SK-N-SH (cell line): ENCODE measurements at regions not wholly inside any gene's neighbourhood (a gene's known extent, or its start where the extent isn't known, plus 50 kb on each side); places are given as distances from the start of the nearest gene placed in this dataset.
"Not testable (repeated sequence)": the region's sequence is repeated elsewhere in the genome, so short reads cannot be mapped to it uniquely, and the experiment has no call there.

ENCODE experiments used
- CTCF ChIA-PET: fragments of 300-600, 350-600 bp; formaldehyde crosslinking; extraction: SDS; loops from one replicate; lab custom pipeline; 2021; lab: Yijun Ruan, JAX
- POLR2A ChIA-PET: fragments of 350-600 bp; sonication (Branson Sonifier 250); formaldehyde crosslinking; extraction: SDS; loops from one replicate; lab custom pipeline; 2020; ENCODE audit warnings: antibody characterized with exemption, inconsistent platforms; lab: Yijun Ruan, JAX
- DNase-seq: peaks from one replicate; pipeline ENCODE4 v3.0.0; 2012
- H2AFZ ChIP-seq: fragments of 200-600 bp; sonication (generic); 2 replicates; pipeline ENCODE4 v1.8.1; 2016; ENCODE audit warnings: antibody characterized with exemption, mild to moderate bottlenecking, low read depth
- H3F3A ChIP-seq: fragments of 200-600 bp; sonication (generic); replicated peaks from 2 replicates; pipeline ENCODE3; 2016; ENCODE audit warnings: antibody characterized with exemption, mild to moderate bottlenecking; ENCODE audit not compliant: insufficient read depth
- H3K27ac ChIP-seq, 2 experiments: fragments of 200-500 bp in 1 of 2; fragments of 200-600 bp in 1 of 2; sonication (Bioruptor generic) in 1 of 2; sonication (generic), shearing (Covaris generic) in 1 of 2; 2 replicates each; pipeline versions ENCODE4 v1.5.1 to v1.6.1; 2014 to 2016; ENCODE audit warnings: low read depth in 2 of 2, inconsistent platforms in 1 of 2, low read length in 1 of 2, mild to moderate bottlenecking in 1 of 2, mixed read lengths in 1 of 2
- H3K27me3 ChIP-seq: fragments of 200-600 bp; sonication (generic), shearing (Covaris generic); 2 replicates; pipeline ENCODE4 v1.6.1; 2016; ENCODE audit warnings: mixed run types; ENCODE audit not compliant: insufficient read depth
- H3K36me3 ChIP-seq, 2 experiments: fragments of 200-500 bp in 1 of 2; fragments of 200-600 bp in 1 of 2; sonication (Bioruptor generic) in 1 of 2; sonication (generic) in 1 of 2; replicated peaks in 1 of 2; 2 replicates each; pipeline versions ENCODE3 to v1.5.1; 2014 to 2016; ENCODE audit warnings: low read length in 1 of 2, mild to moderate bottlenecking in 1 of 2; ENCODE audit not compliant: insufficient read depth in 2 of 2, control insufficient read depth in 1 of 2
- H3K4me1 ChIP-seq, 2 experiments: fragments of 200-500 bp in 1 of 2; fragments of 200-600 bp in 1 of 2; sonication (Bioruptor generic) in 1 of 2; sonication (generic), shearing (Covaris generic) in 1 of 2; 2 replicates each; pipeline versions ENCODE4 v1.5.1 to v1.6.1; 2014 to 2016; ENCODE audit warnings: low read depth in 1 of 2, low read length in 1 of 2, mixed run types in 1 of 2; ENCODE audit not compliant: insufficient read depth in 2 of 2, control insufficient read depth in 1 of 2
- H3K4me2 ChIP-seq: fragments of 200-600 bp; sonication (generic), shearing (Covaris generic); 2 replicates; pipeline ENCODE4 v1.6.1; 2017; ENCODE audit warnings: mixed run types
- H3K4me3 ChIP-seq, 2 experiments: fragments of 200-500 bp in 1 of 2; fragments of 200-600 bp in 1 of 2; sonication (Bioruptor generic) in 1 of 2; sonication (generic), shearing (Covaris generic) in 1 of 2; 2 replicates each; pipeline versions ENCODE4 v1.5.1 to v1.8.1; 2014 to 2016; ENCODE audit warnings: low read depth in 2 of 2, inconsistent platforms in 1 of 2, low read length in 1 of 2, mild to moderate bottlenecking in 1 of 2, mixed read lengths in 1 of 2, moderate library complexity in 1 of 2
- H3K79me2 ChIP-seq: fragments of 200-600 bp; sonication (generic); 2 replicates; pipeline ENCODE4 v1.8.1; 2017; ENCODE audit warnings: mild to moderate bottlenecking; ENCODE audit not compliant: insufficient read depth
- H3K9ac ChIP-seq: fragments of 200-600 bp; sonication (generic); 2 replicates; pipeline ENCODE4 v1.6.1; 2017; ENCODE audit warnings: mixed run types
- H3K9me2 ChIP-seq: fragments of 200-600 bp; sonication (generic); 2 replicates; pipeline ENCODE4 v1.6.1; 2017; ENCODE audit warnings: mixed run types
- H3K9me3 ChIP-seq: fragments of 200-600 bp; sonication (generic); 2 replicates; pipeline ENCODE4 v1.6.1; 2017; ENCODE audit warnings: mixed run types, mild to moderate bottlenecking, moderate library complexity
- H4K20me1 ChIP-seq: fragments of 200-600 bp; sonication (generic); 2 replicates; pipeline ENCODE4 v1.6.1; 2017; ENCODE audit warnings: mild to moderate bottlenecking, mixed run types; ENCODE audit not compliant: insufficient read depth
- CTCF ChIP-seq: fragments of 200-600 bp; sonication (generic); IDR thresholded peaks from 2 replicates; pipeline ENCODE4 v1.6.1; 2017; ENCODE audit warnings: antibody characterized with exemption, mild to moderate bottlenecking, moderate library complexity
- ELF1 ChIP-seq: IDR thresholded peaks from 2 replicates; pipeline ENCODE4 v1.4.0; 2012
- EZH2phosphoT487 ChIP-seq: fragments of 200-600 bp; sonication (generic); IDR thresholded peaks from 2 replicates; pipeline ENCODE4 v1.6.1; 2017; ENCODE audit warnings: low read depth, mixed run types, mild to moderate bottlenecking, antibody characterized with exemption, moderate library complexity, borderline replicate concordance
- FOSL2 ChIP-seq: IDR thresholded peaks from 2 replicates; pipeline ENCODE4 v1.4.0; 2012; ENCODE audit warnings: low read depth, mild to moderate bottlenecking, moderate library complexity, borderline replicate concordance
- FOXJ3 ChIP-seq: sonication (generic); formaldehyde crosslinking; IDR thresholded peaks from 2 replicates; pipeline ENCODE4 v1.5.1; 2020; ENCODE audit warnings: mild to moderate bottlenecking, missing genetic modification reagents
- IRF3 ChIP-seq: fragments of 150-350 bp; IDR thresholded peaks from 2 replicates; pipeline ENCODE4 v1.6.1; 2016; ENCODE audit warnings: mild to moderate bottlenecking, low read depth, low read length
- MAX ChIP-seq: IDR thresholded peaks from 2 replicates; pipeline ENCODE4 v1.4.0; 2012; ENCODE audit warnings: low read depth
- NFIC ChIP-seq: IDR thresholded peaks from 2 replicates; pipeline ENCODE4 v1.4.0; 2012; ENCODE audit warnings: borderline replicate concordance
- NRF1 ChIP-seq: IDR thresholded peaks from 2 replicates; pipeline ENCODE4 v1.6.1; 2012; ENCODE audit warnings: low read depth, mild to moderate bottlenecking, low read length
- POLR2AphosphoS5 ChIP-seq: IDR thresholded peaks from 2 replicates; pipeline ENCODE4 v1.6.1; 2012; ENCODE audit warnings: low read depth, low read length
- RAD21 ChIP-seq: IDR thresholded peaks from 2 replicates; pipeline ENCODE4 v1.6.1; 2012; ENCODE audit warnings: mild to moderate bottlenecking, low read length
- RCOR1 ChIP-seq: fragments of 150-350 bp; IDR thresholded peaks from 2 replicates; pipeline ENCODE4 v1.6.1; 2017; ENCODE audit warnings: antibody characterized with exemption, low read length
- RXRA ChIP-seq: IDR thresholded peaks from 2 replicates; pipeline ENCODE4 v1.4.0; 2012; ENCODE audit warnings: low read depth, mild to moderate bottlenecking, borderline replicate concordance
- TAF1 ChIP-seq: IDR thresholded peaks from 2 replicates; pipeline ENCODE4 v1.6.1; 2012; ENCODE audit warnings: low read depth, mild to moderate bottlenecking, low read length, moderate library complexity, borderline replicate concordance
- TCF12 ChIP-seq: IDR thresholded peaks from 2 replicates; pipeline ENCODE4 v1.4.0; 2012
- YY1 ChIP-seq: IDR thresholded peaks from 2 replicates; pipeline ENCODE4 v1.4.0; 2012; ENCODE audit warnings: low read depth, mild to moderate bottlenecking
- WGBS: methylation state at CpG from one replicate; pipeline ENCODE4 v1.1.6; 2017; ENCODE audit warnings: low lambda C conversion rate; 5-methylcytosine and 5-hydroxymethylcytosine counted together
- TF ChIP-seq, protein P1 (sequence below): IDR thresholded peaks from 2 replicates; pipeline ENCODE4 v1.6.1; 2012; ENCODE audit warnings: mild to moderate bottlenecking, low read depth, low read length, moderate library complexity

GRCh38 chr5:124963236-124963919 is 216.9 kb upstream of the ZNF608 start:
- Histone ChIP-seq H3K4me3 (no peak overlapping the region), H3K27me3 (no peaks in the 10 kb centered on the region)
- TF ChIP-seq MAX (no peak), RXRA (no peak), NRF1 (no peak), TCF12 (no peak), ELF1 (no peak), POLR2AphosphoS5 (no peak), YY1 (no peak), FOXJ3 (no peak), TAF1 (no peak), RAD21 (no peak), NFIC (no peak), RCOR1 (no peak), CTCF (no peak), IRF3 (no peak), EZH2phosphoT487 (no peak), FOSL2 (no peak)
- TF ChIP-seq, protein P1, sequence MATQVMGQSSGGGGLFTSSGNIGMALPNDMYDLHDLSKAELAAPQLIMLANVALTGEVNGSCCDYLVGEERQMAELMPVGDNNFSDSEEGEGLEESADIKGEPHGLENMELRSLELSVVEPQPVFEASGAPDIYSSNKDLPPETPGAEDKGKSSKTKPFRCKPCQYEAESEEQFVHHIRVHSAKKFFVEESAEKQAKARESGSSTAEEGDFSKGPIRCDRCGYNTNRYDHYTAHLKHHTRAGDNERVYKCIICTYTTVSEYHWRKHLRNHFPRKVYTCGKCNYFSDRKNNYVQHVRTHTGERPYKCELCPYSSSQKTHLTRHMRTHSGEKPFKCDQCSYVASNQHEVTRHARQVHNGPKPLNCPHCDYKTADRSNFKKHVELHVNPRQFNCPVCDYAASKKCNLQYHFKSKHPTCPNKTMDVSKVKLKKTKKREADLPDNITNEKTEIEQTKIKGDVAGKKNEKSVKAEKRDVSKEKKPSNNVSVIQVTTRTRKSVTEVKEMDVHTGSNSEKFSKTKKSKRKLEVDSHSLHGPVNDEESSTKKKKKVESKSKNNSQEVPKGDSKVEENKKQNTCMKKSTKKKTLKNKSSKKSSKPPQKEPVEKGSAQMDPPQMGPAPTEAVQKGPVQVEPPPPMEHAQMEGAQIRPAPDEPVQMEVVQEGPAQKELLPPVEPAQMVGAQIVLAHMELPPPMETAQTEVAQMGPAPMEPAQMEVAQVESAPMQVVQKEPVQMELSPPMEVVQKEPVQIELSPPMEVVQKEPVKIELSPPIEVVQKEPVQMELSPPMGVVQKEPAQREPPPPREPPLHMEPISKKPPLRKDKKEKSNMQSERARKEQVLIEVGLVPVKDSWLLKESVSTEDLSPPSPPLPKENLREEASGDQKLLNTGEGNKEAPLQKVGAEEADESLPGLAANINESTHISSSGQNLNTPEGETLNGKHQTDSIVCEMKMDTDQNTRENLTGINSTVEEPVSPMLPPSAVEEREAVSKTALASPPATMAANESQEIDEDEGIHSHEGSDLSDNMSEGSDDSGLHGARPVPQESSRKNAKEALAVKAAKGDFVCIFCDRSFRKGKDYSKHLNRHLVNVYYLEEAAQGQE = no peak
- TF ChIP-seq, all 33 proteins: peak for 0
- WGBS = 91% methylated on average over 13 of the region's 14 CpGs
- no peak for DNase-seq
- no peaks in the 10 kb centered on the region for H3K79me2 ChIP-seq
- no peak overlapping the region for H3K9ac ChIP-seq
- no peak overlapping the region for H3K4me2 ChIP-seq
- no peaks in the 10 kb centered on the region for H3K9me3 ChIP-seq
- ChIA-PET POLR2A (no interaction called here), CTCF (interaction anchor here (1.0 kb wide), 1 partner anchor 15 kb away, joined by 3 read pairs; no protein-coding TSS in a partner anchor)
- H2AFZ ChIP-seq = no peak overlapping the region
- H3K36me3 ChIP-seq = no peaks in the 10 kb centered on the region
- H3K9me2 ChIP-seq = no peaks in the 10 kb centered on the region
- no peaks in the 10 kb centered on the region for H3F3A ChIP-seq
- H4K20me1 ChIP-seq = no peaks in the 10 kb centered on the region
- no peak overlapping the region for H3K27ac ChIP-seq
- no peaks in the 10 kb centered on the region; a peak in 1 of 4 replicates for H3K4me1 ChIP-seq

DNA sequence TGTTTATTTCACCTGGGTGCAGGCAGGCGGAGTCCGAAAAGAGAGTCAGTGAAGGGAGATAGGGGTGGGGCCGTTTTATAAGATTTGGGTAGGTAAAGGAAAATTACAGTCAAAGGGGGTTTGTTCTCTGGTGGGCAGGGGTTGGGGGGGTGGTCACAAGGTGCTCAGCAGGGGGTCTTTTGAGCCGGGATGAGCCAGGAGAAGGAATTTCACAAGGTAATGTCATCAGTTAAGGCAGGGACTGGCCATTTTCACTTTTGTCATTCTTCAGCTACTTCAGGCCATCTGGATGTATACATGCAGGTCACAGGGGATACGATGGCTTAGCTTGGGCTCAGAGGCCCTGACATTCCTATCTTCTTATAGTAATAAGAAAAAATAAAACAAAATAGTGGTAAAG is 220.3 kb upstream of the ZNF608 start:
- H3K36me3 ChIP-seq, H3K9me2 ChIP-seq, H3K27me3 ChIP-seq, H3K4me1 ChIP-seq, H3K9me3 ChIP-seq, H3K4me3 ChIP-seq, H4K20me1 ChIP-seq, POLR2A ChIA-PET, H3K4me2 ChIP-seq, CTCF ChIA-PET, H2AFZ ChIP-seq, DNase-seq, H3K79me2 ChIP-seq, H3K27ac ChIP-seq, H3F3A ChIP-seq, H3K9ac ChIP-seq: not testable (repeated sequence)
- WGBS = 62% methylated on average over 5 of the region's 5 CpGs

DNA sequence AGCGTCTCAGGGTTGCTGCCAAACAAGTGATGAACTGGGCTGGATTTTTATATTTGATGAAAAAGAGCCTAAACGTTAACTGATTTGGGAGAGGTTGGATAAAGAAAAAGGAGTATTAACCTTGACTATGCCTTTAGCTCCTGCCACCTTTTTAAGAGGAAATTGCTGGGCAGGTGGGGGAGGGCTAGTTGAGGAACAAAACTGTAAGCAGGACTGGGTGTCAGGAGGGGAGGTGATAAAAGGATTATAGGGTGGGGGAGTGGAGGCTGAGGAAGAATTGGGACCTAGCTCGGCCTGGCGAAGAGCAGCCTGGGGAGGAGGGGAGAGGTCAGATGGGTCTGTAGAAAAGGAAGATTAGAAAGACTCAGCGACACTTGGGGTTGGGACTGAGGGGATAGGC is 223.9 kb upstream of the ZNF608 start:
- H3K9me2 ChIP-seq, H3K36me3 ChIP-seq, H3K9ac ChIP-seq, H3K4me1 ChIP-seq, H3K9me3 ChIP-seq, POLR2A ChIA-PET, H3K79me2 ChIP-seq, H3K4me3 ChIP-seq, DNase-seq, H4K20me1 ChIP-seq, H3K27me3 ChIP-seq, H3F3A ChIP-seq, H3K4me2 ChIP-seq, H2AFZ ChIP-seq, H3K27ac ChIP-seq, CTCF ChIA-PET: not testable (repeated sequence)
- 89% methylated on average over 5 of the region's 5 CpGs for WGBS
